ENCODE measurements at regions not wholly inside any gene's neighbourhood (a gene's known extent, or its start where the extent isn't known, plus 50 kb on each side); places are given as distances from the start of the nearest gene placed in this dataset.
"Not testable (repeated sequence)": the region's sequence is repeated elsewhere in the genome, so short reads cannot be mapped to it uniquely, and the experiment has no call there.

DNA sequence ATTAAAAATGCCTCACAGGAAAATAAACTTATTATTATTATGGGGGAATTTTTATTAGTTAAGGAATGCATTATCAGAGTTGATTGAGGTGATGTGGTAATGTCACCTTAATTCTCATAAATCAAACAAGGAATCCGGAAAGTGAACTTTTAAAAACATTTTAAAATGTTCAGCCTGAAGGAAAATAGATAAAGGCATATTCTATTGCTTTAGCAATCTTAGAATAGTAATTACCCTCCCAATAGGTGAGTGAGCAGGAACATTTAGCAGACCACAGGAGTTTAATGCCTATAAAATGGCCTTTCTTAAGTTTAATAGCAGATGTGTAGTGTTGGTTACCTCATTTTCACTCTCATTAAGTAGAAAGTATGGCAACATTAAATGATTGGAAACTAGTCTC lies 160.9 kb upstream of the MAD2L1 start:
- no peak for FAIRE-seq
- DNase-seq (ENCODE audit: extremely low spot score, insufficient read length, low read depth) = no peak

GRCh38 chr4:120225527-120225926 lies 158.9 kb upstream of the MAD2L1 start:
- no peak for FAIRE-seq
- no peak for DNase-seq (ENCODE audit: extremely low spot score, insufficient read length, low read depth)

DNA sequence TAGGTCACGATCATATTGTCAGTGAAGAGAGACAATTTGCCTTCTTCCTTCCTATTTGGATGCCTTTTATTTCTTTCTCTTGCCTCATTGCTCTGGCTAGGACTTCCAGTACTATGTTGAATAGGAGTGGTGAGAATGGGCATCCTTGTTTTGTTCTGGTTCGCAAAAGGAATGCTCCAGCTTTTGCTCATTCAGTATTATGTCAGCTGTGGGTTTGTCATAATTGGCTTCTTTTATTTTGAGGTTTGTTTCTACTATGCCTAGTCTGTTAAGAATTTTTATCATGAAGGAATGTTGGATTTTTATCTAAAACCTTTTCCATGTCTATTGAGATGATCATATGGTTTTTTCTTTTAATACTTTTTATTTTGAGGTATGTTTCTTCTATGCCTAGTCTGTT lies 152.3 kb upstream of the MAD2L1 start:
- FAIRE-seq = no peak
- DNase-seq (ENCODE audit: extremely low spot score, insufficient read length, low read depth) = no peak

DNA sequence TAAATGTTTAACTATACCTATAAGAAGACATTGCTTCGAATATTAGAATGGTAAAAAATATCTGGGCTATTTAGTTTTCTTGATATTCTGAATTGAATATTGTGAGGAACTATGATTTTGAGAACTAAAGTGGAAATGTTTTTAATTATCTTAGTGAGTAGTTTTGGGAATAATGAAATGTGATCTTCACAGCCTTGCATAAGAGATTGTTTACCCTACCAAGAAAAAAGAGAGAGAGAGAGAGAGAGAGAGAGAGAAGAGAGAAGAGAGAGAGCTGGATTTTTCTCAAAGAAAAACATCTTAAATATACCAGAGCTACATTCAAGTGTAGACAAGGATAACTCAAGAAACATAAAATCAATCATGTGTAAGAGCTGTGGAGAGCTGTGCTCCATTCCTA lies 148.7 kb upstream of the MAD2L1 start:
- DNase-seq (ENCODE audit: extremely low spot score, insufficient read length, low read depth) (no peak), FAIRE-seq (no peak)

DNA sequence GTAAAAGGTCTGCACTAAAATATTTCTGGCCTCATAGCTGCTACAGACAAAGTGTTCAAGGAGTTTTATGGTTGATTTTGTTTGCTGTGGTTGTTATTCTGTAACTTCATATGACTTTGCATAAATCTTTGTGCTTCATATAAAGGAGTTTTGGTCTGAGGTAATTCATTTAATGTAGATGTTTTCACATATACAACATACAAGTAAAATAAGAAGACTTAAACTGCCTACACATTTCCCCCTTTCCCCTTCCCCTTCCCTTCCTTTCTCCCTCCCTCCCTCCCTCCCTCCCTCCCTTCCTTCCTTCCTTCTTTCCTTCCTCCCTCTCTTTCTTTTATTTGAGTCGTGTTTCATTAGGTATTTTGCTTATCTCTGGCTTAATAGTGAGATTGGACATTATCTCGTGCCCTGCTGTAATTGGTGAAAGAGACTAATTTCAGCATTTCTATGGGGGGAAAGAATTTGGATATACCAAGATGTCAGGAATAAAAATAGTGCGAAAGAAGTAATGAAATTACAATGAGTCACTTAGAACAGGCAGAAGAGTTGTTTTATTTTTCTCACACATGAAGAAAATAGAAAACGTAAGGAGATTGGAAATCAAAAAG lies 144.9 kb upstream of the MAD2L1 start:
- DNase-seq (ENCODE audit: extremely low spot score, insufficient read length, low read depth) = no peak
- FAIRE-seq = no peak

DNA sequence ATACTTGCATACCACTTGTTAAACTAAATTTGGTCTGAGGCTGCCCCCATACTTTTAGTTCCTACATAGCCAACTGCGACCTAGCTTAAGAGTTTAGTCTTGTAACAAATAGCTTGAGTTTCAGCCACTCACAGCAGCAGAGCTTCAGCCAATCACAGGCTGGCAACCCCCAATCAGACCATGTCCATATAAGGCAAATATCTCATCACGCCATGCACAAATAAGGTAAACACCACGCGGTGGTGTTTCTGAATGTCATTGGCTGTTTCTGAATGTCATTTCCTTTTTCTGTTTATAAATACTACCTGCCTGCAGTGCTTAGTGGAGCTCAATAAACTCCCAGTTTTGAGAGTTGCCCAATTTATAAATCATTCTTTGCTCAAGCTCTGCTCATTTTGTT lies 143.1 kb upstream of the MAD2L1 start:
- FAIRE-seq = no peak
- no peak for DNase-seq (ENCODE audit: extremely low spot score, insufficient read length, low read depth)

- no peak for DNase-seq (ENCODE audit: extremely low spot score, insufficient read length, low read depth)
- FAIRE-seq = no peak
These were observed 140.4 kb upstream of the MAD2L1 start for GRCh38 chr4:120207021-120207420.

DNA sequence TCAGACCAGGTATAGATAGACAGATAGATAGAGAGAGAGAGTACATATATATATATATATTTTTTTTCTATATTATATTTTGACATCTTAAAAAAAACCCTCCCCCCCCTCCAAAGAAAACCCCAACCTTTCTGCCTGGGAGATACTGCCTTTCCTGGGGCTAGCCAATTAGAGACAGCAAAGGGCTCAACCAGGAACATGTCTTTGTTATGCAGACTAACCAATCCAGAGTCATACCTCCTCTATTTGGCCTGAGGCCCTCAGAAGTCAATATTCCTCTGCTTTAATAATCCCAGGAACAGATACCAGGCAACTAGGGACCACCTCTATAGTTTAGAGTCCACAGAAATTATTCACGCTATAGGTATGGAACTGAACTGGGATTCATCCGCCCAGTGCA lies 135.6 kb upstream of the MAD2L1 start:
- FAIRE-seq = no peak
- DNase-seq (ENCODE audit: extremely low spot score, insufficient read length, low read depth) = no peak

GRCh38 chr4:120200573-120201110 lies 134.0 kb upstream of the MAD2L1 start:
- not testable (repeated sequence) for DNase-seq (ENCODE audit: extremely low spot score, insufficient read length, low read depth); FAIRE-seq

- FAIRE-seq (no peak), DNase-seq (ENCODE audit: extremely low spot score, insufficient read length, low read depth) (no peak)
These were observed 131.8 kb upstream of the MAD2L1 start for GRCh38 chr4:120198411-120198810.

- DNase-seq (ENCODE audit: extremely low spot score, insufficient read length, low read depth) (no peak), FAIRE-seq (no peak)
These were observed 111.0 kb upstream of the MAD2L1 start for GRCh38 chr4:120177603-120178002.

GRCh38 chr4:120175272-120175671 lies 108.6 kb upstream of the MAD2L1 start:
- DNase-seq (ENCODE audit: extremely low spot score, insufficient read length, low read depth) (no peak), FAIRE-seq (no peak)

- FAIRE-seq (no peak), DNase-seq (ENCODE audit: extremely low spot score, insufficient read length, low read depth) (no peak)
These were observed 97.2 kb upstream of the MAD2L1 start for GRCh38 chr4:120163895-120164294.

- DNase-seq (ENCODE audit: extremely low spot score, insufficient read length, low read depth) (no peak), FAIRE-seq (no peak)
These were observed 92.3 kb upstream of the MAD2L1 start for GRCh38 chr4:120158841-120159463.

- no peak for FAIRE-seq
- no peak for DNase-seq (ENCODE audit: extremely low spot score, insufficient read length, low read depth)
These were observed 91.4 kb upstream of the MAD2L1 start for GRCh38 chr4:120158046-120158445.

DNA sequence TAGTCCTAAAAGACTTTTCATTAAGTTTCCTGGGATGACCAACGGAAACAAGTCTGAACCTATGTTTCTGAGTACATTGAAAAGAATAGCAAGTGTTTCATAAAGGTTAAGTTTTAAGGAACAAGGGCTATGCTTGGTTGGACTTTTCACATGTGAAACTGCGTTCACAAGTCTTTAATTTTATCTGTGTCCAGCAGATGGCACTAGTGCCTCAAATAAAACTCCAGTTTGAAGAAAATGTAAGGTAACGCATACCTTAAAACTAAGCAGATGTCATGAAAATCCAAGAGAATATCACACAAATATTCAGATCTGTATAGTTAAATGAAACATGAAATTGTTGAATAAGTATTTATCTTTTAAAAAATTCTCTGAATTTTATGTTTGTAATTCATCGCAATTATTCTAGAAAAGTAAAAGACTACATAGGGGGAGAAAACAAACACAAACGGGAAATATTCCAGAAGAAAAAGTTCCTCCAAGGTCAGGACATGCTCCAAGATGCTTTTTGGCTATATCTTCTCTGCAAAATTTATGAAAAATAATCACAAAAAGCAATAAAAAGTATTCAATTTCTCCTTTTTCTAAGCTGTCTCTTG lies 89.6 kb upstream of the MAD2L1 start:
- DNase-seq (ENCODE audit: extremely low spot score, insufficient read length, low read depth) = no peak

DNA sequence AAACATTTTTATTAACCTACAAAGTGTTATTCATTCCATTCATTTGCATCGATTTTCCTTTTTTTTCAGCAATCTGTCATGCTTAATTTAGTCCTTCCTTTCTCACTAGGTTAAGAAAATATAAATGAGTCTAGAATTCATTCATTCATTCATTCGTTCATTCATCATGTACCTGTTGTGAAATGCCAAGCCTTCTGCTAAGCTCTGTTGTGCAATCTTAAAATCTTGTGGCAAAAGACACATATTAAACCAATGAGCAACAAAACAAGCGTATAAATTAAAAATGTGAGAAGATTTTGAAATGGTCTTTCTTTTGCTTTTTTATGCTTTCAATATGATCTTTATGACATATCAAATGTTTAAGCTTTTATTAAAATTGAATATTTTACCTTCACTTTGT lies 88.6 kb upstream of the MAD2L1 start:
- DNase-seq (ENCODE audit: extremely low spot score, insufficient read length, low read depth) = no peak
- FAIRE-seq = no peak

More for the DNA sequence above, 89.6 kb upstream of the MAD2L1 start:
- peak; percentile 85 for FAIRE-seq

GRCh38 chr4:120144634-120145033 lies 78.0 kb upstream of the MAD2L1 start:
- DNase-seq (ENCODE audit: extremely low spot score, insufficient read length, low read depth) = no peak
- FAIRE-seq = no peak

DNA sequence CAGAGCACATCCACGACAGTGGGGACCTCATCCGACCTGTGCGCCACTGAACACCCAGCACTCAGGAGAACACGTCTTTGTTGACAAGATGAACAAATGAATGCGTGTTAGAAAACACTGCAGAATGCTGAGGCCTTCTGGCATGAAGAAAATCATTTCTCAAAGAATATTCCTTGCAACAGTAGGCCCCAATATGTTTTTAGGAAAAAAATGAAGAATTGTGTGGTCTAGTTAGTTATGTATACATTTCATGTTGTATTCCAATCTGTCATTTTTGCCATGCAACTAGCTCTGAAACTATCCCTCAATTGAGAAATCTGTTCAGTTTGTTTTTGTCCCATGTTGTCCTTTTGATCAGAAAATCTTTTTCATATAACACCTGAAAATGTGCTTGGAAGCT lies 77.4 kb upstream of the MAD2L1 start:
- FAIRE-seq (no peak), DNase-seq (ENCODE audit: extremely low spot score, insufficient read length, low read depth) (no peak)

- DNase-seq (ENCODE audit: extremely low spot score, insufficient read length, low read depth) = no peak
- no peak for FAIRE-seq
These were observed 72.7 kb upstream of the MAD2L1 start for GRCh38 chr4:120139392-120139791.

DNA sequence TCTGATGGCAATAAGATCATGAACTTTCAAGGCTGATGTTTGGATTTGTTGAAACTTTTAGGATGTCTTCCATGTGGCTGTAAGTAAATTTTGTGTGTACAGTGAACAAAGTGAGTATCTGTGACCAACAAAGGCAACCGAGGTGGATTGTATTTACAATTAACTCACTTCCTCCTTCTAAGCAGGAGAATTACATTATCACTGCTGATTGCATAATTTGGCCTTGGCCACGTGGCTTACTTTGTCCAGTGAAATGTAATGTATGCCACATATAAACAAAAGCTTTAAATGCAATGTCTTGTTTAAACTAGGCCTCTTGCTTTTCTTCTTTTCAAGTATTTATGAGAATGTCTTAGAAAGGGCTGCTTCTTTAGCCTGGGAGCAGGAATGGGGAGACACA lies 66.3 kb upstream of the MAD2L1 start:
- DNase-seq (ENCODE audit: extremely low spot score, insufficient read length, low read depth) = no peak
- FAIRE-seq = no peak

GRCh38 chr4:120130786-120131185 lies 64.1 kb upstream of the MAD2L1 start:
- no peak for DNase-seq (ENCODE audit: extremely low spot score, insufficient read length, low read depth)
- no peak for FAIRE-seq
